Right kidney (tissue), 1 donor: ENCODE measurements at regions not wholly inside any gene's neighbourhood (a gene's known extent, or its start where the extent isn't known, plus 50 kb on each side); places are given as distances from the start of the nearest gene placed in this dataset.
"Not testable (repeated sequence)": the region's sequence is repeated elsewhere in the genome, so short reads cannot be mapped to it uniquely, and the experiment has no call there.

Experiments
- DNase-seq: peaks from one replicate; pipeline ENCODE4 v3.0.0-alpha.2; 2016

DNA sequence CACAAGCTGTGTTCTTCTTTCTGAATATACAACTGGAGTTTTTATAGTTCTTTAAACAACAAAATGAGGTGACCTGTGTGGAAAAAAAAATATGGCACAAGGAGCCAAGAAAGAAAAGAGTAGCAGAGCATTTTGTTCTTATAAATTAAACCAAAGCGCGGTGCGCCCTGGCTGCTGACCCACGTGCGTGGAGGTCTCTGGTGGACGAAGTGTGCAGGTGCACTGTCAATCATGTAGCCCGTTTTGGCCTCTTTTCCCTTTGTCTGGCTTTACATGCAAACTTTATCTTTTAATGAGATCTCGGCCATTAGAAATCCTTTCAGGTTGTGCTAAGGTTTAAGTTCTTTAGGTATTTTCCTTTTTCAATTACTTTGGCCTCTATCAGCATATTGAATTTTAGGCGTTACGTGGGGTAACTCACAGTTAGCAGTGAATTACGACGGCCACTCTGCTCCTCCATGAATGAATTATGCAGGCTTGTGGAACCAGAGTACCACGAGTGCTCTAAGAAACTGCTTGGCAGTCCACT, 443.9 kb upstream of the SLC10A2 start:
- DNase-seq: peak; percentile 16

DNA sequence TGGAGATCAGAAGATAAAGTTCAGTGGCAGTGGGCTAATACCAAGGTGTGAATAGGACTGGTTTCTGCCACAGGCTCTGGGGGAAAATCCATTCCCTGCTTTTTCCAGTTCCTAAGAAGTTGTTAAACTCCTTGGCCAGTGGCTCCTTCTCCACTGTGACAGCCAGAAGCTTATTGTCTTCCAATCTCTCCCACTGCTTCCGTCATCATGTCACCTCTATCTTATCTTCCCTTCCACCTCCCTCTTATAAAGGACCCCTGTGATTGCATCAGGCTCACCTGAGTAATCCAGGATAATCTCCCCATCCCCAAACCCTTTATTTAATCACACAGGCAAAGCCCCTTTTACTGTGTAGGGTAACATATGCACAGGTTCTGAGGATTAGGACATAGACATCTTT, 431.2 kb upstream of the SLC10A2 start:
- no peak for DNase-seq

GRCh38 chr13:103487841-103488240, 421.6 kb upstream of the SLC10A2 start:
- DNase-seq: no peak

DNA sequence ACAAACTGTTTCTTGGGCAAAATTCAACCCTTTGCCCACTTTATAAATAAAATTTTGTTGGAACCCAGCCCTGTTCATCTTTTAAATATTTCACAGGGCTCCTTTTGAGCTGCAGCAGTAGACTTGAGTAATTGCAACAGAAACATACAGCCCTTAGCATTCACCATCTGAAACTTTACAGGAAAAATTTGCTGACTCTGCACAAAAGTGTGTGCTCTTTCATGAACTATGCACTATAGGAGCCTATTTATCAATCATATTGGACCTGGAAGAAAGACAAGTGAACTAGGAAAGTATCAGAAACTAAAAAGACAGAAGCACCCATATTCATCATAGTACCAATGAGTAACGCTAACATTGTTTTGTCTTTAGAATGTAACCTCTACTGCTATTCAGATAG, 406.9 kb upstream of the SLC10A2 start:
- no peak for DNase-seq

DNA sequence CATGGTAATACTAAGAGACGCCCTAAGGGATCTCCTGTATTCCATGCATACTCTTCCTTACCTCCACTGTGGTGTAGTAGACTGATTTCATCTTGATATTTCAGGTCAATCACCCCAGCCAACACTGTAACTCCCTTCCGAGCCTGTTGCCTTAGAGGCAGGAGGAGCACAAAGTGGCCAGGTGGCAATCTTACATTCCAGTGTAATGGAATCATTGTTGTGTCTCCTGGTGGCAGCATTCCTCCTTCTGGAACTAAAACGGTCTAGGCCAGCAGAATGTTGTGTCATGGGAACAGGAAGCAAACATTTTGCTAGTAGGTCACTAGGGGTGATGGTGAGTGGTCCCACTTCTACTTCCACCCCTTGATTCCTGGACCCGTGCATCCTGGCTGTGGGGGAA, 405.7 kb upstream of the SLC10A2 start:
- no peak for DNase-seq

- no peak for DNase-seq
Measured at GRCh38 chr13:103469771-103470170, 403.6 kb upstream of the SLC10A2 start.

GRCh38 chr13:103466761-103467160, 400.5 kb upstream of the SLC10A2 start:
- no peak for DNase-seq

- DNase-seq: not testable (repeated sequence)
Measured at GRCh38 chr13:103460246-103460645, 394.0 kb upstream of the SLC10A2 start.

GRCh38 chr13:103457050-103457449, 390.8 kb upstream of the SLC10A2 start:
- DNase-seq: not testable (repeated sequence)

GRCh38 chr13:103451656-103452055, 385.4 kb upstream of the SLC10A2 start:
- no peak for DNase-seq

- DNase-seq: no peak
Measured at GRCh38 chr13:103443604-103444003, 377.4 kb upstream of the SLC10A2 start.

DNA sequence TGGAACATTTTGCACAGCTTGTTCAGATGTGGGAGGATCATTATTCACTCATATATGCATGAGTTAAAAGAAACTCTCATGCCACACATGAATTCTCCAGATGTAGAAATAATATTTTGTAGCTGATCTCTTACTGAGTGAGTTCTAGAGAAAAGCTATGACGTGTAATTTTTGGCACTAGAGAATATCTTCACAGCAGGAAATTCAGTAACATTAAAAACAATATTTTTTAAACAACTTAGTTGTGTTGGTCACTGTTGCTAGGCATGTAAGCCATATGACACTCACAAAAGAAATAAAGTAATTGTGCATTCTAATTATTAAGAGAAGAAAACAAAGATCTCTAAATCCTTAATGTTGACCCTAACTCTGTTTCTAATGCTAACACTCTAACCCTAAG, 371.4 kb upstream of the SLC10A2 start:
- DNase-seq: no peak

- DNase-seq: no peak
Measured at GRCh38 chr13:103436057-103436654, 369.9 kb upstream of the SLC10A2 start.

DNA sequence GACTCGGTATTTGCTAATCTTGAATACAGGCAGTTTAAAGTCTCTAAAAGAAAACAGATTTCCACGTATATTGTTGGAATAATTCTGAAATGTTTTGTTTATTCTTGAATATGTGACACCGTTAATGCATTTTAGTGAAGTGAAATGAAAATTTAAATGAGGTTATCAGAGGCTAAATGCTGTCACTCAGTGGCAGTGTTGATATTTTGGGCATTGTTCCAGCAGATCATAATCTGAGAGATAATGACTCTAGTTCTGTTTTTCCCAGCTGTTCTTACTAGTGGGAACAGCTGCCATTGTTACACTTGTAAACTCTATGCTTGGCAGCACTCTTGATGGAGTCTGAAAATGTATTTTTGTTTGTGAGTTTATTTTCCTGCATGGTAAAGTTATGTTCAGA, 365.6 kb upstream of the SLC10A2 start:
- DNase-seq: no peak

DNA sequence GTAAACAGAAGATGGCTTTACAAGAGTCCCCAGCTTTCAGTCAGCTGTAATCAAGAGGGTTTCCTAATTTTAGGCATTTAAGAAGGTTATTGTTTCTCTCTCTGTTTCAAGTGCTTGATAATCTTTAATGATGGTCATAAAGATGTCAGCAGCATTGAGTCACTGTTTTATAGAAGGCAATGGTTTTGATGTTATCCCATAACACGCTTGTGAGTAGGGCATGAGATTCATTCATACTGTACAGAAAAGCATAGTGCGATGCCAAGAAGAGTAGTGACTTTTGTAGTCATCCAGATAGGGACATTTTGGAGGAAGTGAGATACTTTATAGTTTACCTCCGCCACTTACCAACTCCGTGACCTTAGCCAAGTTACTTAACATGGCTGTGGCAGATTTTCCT, 364.2 kb upstream of the SLC10A2 start:
- no peak for DNase-seq

DNA sequence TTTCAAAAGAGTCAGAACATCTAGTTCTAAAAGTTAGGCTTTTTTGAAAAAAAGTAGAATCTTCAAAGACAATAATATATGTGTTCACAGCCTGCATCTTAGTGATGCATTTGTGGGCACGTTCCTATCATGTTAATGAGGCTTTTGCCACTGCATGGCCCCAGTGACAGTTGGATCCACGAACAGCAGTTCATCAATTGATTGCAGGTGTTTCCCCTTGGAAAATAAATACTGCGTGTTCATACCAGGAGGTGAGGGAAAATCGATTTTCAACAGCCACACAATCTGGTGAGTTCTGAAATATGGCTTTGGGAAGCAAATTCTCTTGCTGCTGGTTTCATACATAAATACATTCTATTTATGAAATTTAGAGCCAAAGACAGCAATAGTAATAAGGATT, 343.8 kb upstream of the SLC10A2 start:
- DNase-seq: no peak

GRCh38 chr13:103406967-103407366, 340.8 kb upstream of the SLC10A2 start:
- no peak for DNase-seq

DNA sequence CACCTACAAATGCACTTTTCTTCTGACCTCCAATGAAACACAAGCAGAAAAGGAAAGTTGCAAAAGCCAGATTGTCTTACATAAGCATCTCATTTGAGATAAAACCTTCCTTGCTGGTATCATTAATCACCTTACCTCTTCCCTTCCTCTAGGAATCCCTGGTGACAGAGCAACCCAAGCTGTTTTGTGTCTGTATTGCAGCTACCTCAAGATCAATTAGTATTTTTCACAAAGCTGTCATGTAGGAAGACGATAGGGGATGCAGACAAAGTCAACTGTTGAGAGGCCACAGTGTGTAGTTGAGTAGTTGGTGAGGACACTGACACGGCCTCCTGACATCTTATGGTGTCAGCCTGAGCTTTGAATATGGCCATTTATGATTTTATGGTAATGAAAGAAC, 339.1 kb upstream of the SLC10A2 start:
- no peak for DNase-seq

DNA sequence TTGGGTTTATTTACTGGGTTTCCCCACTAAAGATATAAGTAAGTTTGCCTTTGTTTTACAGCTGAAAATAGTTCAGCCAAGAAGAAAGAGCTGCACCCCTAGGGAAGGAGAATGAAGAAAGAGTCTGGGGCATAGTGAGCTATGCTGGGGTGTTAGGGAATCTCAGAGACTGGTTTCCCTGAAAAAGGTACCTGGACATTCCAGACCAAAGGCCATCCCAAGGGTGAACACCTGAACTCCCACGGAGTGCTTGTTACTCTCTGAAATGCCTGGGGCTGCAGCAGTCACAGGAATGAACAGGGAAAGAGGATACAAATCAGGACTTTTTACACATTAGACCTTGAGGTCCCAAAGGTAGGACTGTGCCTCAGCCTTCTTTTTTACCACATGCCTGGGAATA, 337.6 kb upstream of the SLC10A2 start:
- no peak for DNase-seq

GRCh38 chr13:103403148-103403740, 337.0 kb upstream of the SLC10A2 start:
- no peak for DNase-seq

GRCh38 chr13:103395139-103395538, 328.9 kb upstream of the SLC10A2 start:
- DNase-seq: no peak

DNA sequence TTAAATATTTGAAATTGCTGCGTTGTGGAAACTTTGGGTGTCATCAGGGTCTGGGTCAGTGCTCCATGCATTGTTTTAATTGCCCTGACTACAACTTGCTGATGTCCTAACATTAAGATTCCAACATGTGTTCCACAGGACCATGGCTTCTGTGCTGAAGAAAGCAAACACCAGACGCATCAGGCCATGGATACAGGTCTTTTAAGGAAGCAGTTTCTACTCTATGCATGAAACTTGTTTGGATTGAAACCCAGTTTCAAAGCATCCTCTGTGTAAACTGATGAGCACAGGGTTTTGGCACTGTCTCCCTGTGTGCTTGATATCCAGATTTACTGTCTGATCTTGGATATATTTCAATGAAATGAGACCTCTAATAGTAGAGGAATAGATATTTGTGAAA, 328.4 kb upstream of the SLC10A2 start:
- no peak for DNase-seq

- no peak for DNase-seq
Measured at GRCh38 chr13:103391936-103392335, 325.7 kb upstream of the SLC10A2 start.

DNA sequence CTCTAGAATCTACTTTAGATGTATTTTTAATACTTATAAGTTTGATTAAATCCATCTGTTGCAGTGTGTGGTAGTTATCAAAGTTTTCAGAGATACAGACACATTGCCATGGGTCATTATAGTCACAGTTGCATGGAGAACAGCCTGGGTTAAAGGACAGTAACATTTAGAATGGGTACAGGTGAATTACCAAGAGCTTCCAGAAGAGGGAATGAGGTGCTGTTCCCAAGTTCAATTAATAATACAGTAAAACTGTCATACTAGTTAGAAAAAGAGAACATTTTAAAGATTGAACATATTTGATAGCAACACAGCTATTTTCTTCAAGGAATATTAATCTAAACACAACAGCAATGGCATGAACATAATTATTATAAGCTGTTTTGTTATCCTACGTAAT, 322.6 kb upstream of the SLC10A2 start:
- no peak for DNase-seq

DNA sequence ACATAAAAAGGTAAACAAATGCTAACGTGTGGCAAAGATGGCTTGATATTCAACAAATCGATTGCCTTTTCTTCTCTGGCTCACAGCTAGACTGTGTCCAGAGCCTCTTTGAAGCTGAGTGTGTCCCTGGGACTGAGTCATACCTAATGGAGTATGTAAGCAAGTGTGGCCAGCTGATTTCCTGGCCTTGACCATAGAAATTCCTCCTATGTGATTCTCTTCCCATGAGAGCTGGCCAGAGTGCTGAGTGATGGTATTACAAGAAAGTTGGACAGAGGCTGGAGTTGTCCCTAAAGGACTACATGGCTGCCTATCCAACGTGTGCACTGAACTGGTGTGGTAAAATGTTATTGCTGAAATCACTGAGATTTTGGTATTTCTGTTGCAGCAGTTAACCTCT, 320.1 kb upstream of the SLC10A2 start:
- no peak for DNase-seq
